Stomach (tissue), 8 donors: ENCODE measurements at regions not wholly inside any gene's neighbourhood (a gene's known extent, or its start where the extent isn't known, plus 50 kb on each side); places are given as distances from the start of the nearest gene placed in this dataset.

Source experiments
- DNase-seq, 2 donors: peaks; one replicate each; pipeline versions ENCODE4 v3.0.0 to v3.0.0-alpha.2; 2013 to 2019
- H3K27ac ChIP-seq, 5 donors: fragments of 200-600 bp in 4 of 5; sonication (generic) in 4 of 5; one replicate each; pipeline ENCODE4 v1.5.1; 2013 to 2019; ENCODE audit warnings: mild to moderate bottlenecking in 1 of 5, moderate library complexity in 1 of 5
- H3K27me3 ChIP-seq, 3 donors: fragments of 200-600 bp; sonication (generic); one replicate each; pipeline ENCODE4 v1.5.1; 2017 to 2019; ENCODE audit warnings: mixed run types in 1 of 3
- H3K36me3 ChIP-seq, 4 donors: fragments of 200-600 bp; sonication (generic); 1 replicate in 3 of 4; 2 replicates in 1 of 4; pipeline ENCODE4 v1.5.1; 2016 to 2019
- H3K4me1 ChIP-seq, 4 donors: fragments of 200-600 bp; sonication (generic); one replicate each; pipeline ENCODE4 v1.5.1; 2016 to 2019
- H3K4me3 ChIP-seq, 4 donors: fragments of 200-600 bp; sonication (generic) in 3 of 4; one replicate each; pipeline ENCODE4 v1.5.1; 2016 to 2019; ENCODE audit warnings: mild to moderate bottlenecking in 1 of 4
- H3K9me3 ChIP-seq, 4 donors: fragments of 200-600 bp; sonication (generic); one replicate each; pipeline ENCODE4 v1.5.1; 2016 to 2019
- EP300 ChIP-seq: sonication (generic); formaldehyde crosslinking; IDR thresholded peaks from one replicate; pipeline ENCODE4 v1.6.1; 2017; ENCODE audit warnings: antibody characterized with exemption
- POLR2A ChIP-seq, 4 donors: fragments of 450-650 bp; IDR thresholded peaks; one replicate each; pipeline ENCODE4 v1.6.1; 2016; ENCODE audit warnings: antibody characterized with exemption in 4 of 4, control low read depth in 2 of 4, mild to moderate bottlenecking in 1 of 4, moderate library complexity in 1 of 4
- POLR2AphosphoS5 ChIP-seq, 3 donors: sonication (generic); formaldehyde crosslinking; IDR thresholded peaks; one replicate each; pipeline ENCODE4 v1.6.1; 2016; ENCODE audit warnings: antibody characterized with exemption in 3 of 3
- WGBS, 5 donors: extraction: QIAGEN DNeasy Blood & Tissue Kit in 3 of 5; methylation state at CpG; one replicate each; pipeline versions ENCODE4 v1.1.5 to v1.1.7; 2013 to 2018; 5-methylcytosine and 5-hydroxymethylcytosine counted together
- intact Hi-C: fragments of 100-400 bp; cut with DNase I; formaldehyde crosslinking; loops from one replicate; pipeline ENCODE4 v1.15.1; 2023; ENCODE audit warnings: low total_unique reads
- TF ChIP-seq, protein P1 (sequence below), 7 experiments: fragments of 450-650 bp in 4 of 7; fragments of 200-600 bp in 3 of 7; sonication (generic) in 3 of 7; IDR thresholded peaks; one replicate each; pipeline ENCODE4 v1.5.1; 2016 to 2019; ENCODE audit warnings: antibody characterized with exemption in 7 of 7, control low read depth in 2 of 7, mild to moderate bottlenecking in 1 of 7
- donor health status: healthy with polysubstance abuse.
- donor health status: Bipolar disorder and iron deficiency.
- donor health status: healthy.

DNA sequence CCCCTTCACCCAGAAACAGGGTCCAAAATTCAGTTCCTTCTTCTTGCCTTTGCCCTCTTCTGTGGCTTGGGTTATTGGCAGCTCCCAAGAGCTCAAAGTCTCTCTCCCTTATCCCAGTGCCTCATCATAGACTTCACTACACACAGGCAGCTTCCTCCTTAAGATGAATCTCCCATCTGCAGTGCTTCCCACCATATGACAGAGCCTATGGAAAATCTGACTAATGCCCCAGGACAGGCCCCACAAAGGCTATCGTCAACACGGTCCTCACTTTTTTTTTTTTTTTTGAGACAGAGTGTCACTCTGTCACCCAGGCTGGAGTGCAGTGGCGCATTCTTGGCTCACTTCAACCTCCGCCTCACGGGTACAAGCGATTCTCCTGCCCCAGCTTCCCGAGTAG lies 194.1 kb downstream of the MEX3B start:
- 74 to 82% (median 80%) methylated on average over 7 of the region's 7 CpGs for WGBS, 5 donors

DNA sequence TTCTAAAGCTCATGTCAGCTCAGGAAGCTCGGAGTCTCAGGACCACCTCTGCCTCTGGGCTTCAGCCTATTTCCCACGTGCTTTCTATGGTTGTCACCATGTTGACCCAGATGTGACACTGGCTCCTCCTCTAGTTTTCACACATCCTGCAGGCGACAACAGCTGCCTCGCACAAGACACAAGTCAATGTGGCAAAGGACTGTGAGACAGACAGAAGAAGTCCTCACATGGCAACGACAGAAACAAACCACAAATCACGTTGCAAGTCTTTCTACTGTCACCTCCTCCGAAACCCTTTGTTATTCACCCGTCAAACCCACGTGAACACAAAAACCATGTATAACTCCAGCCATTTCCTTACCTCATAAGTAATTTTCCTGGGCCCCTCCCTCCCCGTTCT lies 194.5 kb downstream of the MEX3B start:
- H3K27ac ChIP-seq, result no peak overlapping the region
- H3K36me3 ChIP-seq, result no peaks in the 10 kb centered on the region
- 81 to 86% (median 81%) methylated on average over 10 of the region's 10 CpGs for WGBS, 5 donors
- H3K9me3 ChIP-seq, result no peaks in the 10 kb centered on the region
- H3K27me3 ChIP-seq, result peaks cover 0 to 7% (median 0%) of the 10 kb centered on the region in 3 donors
- DNase-seq, result no peak
- H3K4me1 ChIP-seq, result no peaks in the 10 kb centered on the region
- intact Hi-C loops, result no loop called here
- no peak overlapping the region for H3K4me3 ChIP-seq
- no peak for TF ChIP-seq POLR2AphosphoS5 (IDR thresholded peaks at IDR 0.05)
- TF ChIP-seq, protein P1, sequence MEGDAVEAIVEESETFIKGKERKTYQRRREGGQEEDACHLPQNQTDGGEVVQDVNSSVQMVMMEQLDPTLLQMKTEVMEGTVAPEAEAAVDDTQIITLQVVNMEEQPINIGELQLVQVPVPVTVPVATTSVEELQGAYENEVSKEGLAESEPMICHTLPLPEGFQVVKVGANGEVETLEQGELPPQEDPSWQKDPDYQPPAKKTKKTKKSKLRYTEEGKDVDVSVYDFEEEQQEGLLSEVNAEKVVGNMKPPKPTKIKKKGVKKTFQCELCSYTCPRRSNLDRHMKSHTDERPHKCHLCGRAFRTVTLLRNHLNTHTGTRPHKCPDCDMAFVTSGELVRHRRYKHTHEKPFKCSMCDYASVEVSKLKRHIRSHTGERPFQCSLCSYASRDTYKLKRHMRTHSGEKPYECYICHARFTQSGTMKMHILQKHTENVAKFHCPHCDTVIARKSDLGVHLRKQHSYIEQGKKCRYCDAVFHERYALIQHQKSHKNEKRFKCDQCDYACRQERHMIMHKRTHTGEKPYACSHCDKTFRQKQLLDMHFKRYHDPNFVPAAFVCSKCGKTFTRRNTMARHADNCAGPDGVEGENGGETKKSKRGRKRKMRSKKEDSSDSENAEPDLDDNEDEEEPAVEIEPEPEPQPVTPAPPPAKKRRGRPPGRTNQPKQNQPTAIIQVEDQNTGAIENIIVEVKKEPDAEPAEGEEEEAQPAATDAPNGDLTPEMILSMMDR (IDR thresholded peaks at IDR 0.05), result no peak
- no peak for TF ChIP-seq EP300

More for the DNA sequence above, 194.1 kb downstream of the MEX3B start:
- Histone ChIP-seq H3K27me3 (peaks cover 0 to 7% (median 0%) of the 10 kb centered on the region in 3 donors), H3K27ac (no peak overlapping the region), H3K36me3 (no peaks in the 10 kb centered on the region), H3K4me1 (no peaks in the 10 kb centered on the region), H3K9me3 (no peaks in the 10 kb centered on the region), H3K4me3 (no peak overlapping the region)
- no peak for DNase-seq
- intact Hi-C loops, result no loop called here
- no peak for TF ChIP-seq POLR2AphosphoS5 (IDR thresholded peaks at IDR 0.05)
- TF ChIP-seq, protein P1 (IDR thresholded peaks at IDR 0.05), result no peak
- TF ChIP-seq POLR2A (IDR thresholded peaks at IDR 0.05), result no peak
- TF ChIP-seq EP300, result no peak

DNA sequence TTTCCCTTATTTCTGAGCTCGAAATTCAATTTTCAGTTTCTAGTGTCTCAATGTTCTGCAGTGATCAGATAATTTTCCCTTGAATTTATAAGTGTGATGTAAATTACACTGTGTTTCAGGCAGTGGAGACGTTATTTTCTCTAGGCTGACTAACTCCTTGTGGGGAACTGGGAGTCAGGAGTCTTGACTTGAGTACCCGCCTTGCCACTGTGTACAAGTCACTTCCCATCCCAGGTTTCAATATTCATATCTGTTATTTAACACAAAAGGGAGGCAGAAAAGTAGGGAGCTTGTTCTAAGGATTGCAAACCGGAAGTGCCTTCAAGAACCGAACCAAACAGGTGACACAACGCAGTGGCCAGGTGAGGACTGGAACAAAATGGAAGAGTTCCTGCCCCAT lies 196.5 kb downstream of the MEX3B start:
- no peak for DNase-seq
- no peaks in the 10 kb centered on the region for H3K9me3 ChIP-seq
- H3K27ac ChIP-seq, result no peak overlapping the region
- peaks cover 0 to 7% (median 0%) of the 10 kb centered on the region in 3 donors for H3K27me3 ChIP-seq
- no peak overlapping the region for H3K4me3 ChIP-seq
- TF ChIP-seq EP300, result no peak
- no peak for TF ChIP-seq POLR2A (IDR thresholded peaks at IDR 0.05)
- no peak for TF ChIP-seq POLR2AphosphoS5 (IDR thresholded peaks at IDR 0.05)
- TF ChIP-seq, protein P1 (IDR thresholded peaks at IDR 0.05), result no peak
- no peaks in the 10 kb centered on the region for H3K36me3 ChIP-seq
- intact Hi-C loops, result no loop called here
- 76 to 83% (median 79%) methylated on average over 6 of the region's 6 CpGs for WGBS, 5 donors
- no peaks in the 10 kb centered on the region for H3K4me1 ChIP-seq

DNA sequence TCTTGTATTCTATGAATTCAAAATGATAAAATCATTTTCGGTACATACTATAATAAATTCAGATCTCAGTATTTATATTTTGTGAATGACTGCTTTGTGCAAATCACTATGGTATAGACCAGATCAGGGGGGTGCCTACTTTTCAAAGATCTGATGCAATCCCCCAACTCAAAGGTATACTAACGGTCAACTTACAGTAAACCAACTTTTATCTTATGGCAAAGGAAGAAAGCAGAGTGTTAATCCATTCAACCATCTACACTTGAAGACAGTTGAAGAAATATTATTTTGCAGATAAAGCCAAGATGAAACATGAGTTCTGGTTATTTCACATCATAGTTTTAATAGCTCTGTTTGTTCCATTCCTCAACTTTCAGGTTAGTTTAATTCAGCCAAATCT lies 197.1 kb downstream of the MEX3B start:
- Histone ChIP-seq H3K4me1 (no peaks in the 10 kb centered on the region), H3K4me3 (no peak overlapping the region), H3K36me3 (no peaks in the 10 kb centered on the region), H3K27me3 (peaks cover 0 to 7% (median 0%) of the 10 kb centered on the region in 3 donors), H3K9me3 (no peaks in the 10 kb centered on the region), H3K27ac (no peak overlapping the region)
- intact Hi-C loops, result no loop called here
- TF ChIP-seq, protein P1 (IDR thresholded peaks at IDR 0.05), result no peak
- no peak for TF ChIP-seq POLR2A (IDR thresholded peaks at IDR 0.05)
- 80 to 95% (median 84%) methylated on average over 2 of the region's 2 CpGs for WGBS, 5 donors
- no peak for DNase-seq
